ENCODE measurements at regions not wholly inside any gene's neighbourhood (a gene's known extent, or its start where the extent isn't known, plus 50 kb on each side); places are given as distances from the start of the nearest gene placed in this dataset.

- Histone ChIP-seq H3K27ac (ENCODE audit: low read depth, low read length, poor library complexity, severe bottlenecking) (no peak overlapping the region), H3K9me3 (ENCODE audit: low read length) (no peaks in the 10 kb centered on the region), H3K36me3 (ENCODE audit: insufficient read depth, low read length) (no peaks in the 10 kb centered on the region), H3K9me2 (ENCODE audit: insufficient read depth, low read length) (no peaks in the 10 kb centered on the region), H3K79me2 (ENCODE audit: insufficient read depth, low read depth, low read length) (no peaks in the 10 kb centered on the region), H3K4me2 (ENCODE audit: low read length) (no peak overlapping the region), H3K4me3 (ENCODE audit: low read depth, low read length, poor library complexity, severe bottlenecking) (no peak overlapping the region), H2AFZ (ENCODE audit: low read length) (no peak overlapping the region), H3K4me1 (ENCODE audit: insufficient read depth, low read length, poor library complexity, severe bottlenecking) (no peaks in the 10 kb centered on the region), H4K20me1 (ENCODE audit: insufficient read depth, low read length) (no peaks in the 10 kb centered on the region)
- DNase-seq (ENCODE audit: low spot score): no peak
- POLR2A ChIA-PET: no interaction called here
- CTCF ChIA-PET (ENCODE audit: unreplicated experiment): no interaction called here
- TF ChIP-seq EZH2phosphoT487 (IDR thresholded peaks at IDR 0.05; ENCODE audit: borderline replicate concordance, low read depth, low read length) (no peak), CTCF (conservative IDR thresholded peaks at IDR 0.05; ENCODE audit: low read length) (no peak)
- BruUV-seq (replicated peaks): no TSS peak
- intact Hi-C loops (cut with micrococcal nuclease; ENCODE audit: unreplicated experiment): no loop called here
These were observed 817.6 kb downstream of the TNS3 start for GRCh38 chr7:46764100-46764936.

- no peak overlapping the region for H2AFZ ChIP-seq (ENCODE audit: low read length)
- H3K4me1 ChIP-seq (ENCODE audit: insufficient read depth, low read length, poor library complexity, severe bottlenecking): no peaks in the 10 kb centered on the region
- no peaks in the 10 kb centered on the region for H3K79me2 ChIP-seq (ENCODE audit: insufficient read depth, low read depth, low read length)
- ChIA-PET CTCF (ENCODE audit: unreplicated experiment) (no interaction called here), POLR2A (interaction anchor here (0.7 kb wide), 1 partner anchor 342 kb away, joined by 3 read pairs; no protein-coding TSS in a partner anchor)
- H3K27ac ChIP-seq (ENCODE audit: low read depth, low read length, poor library complexity, severe bottlenecking): no peak overlapping the region
- no peaks in the 10 kb centered on the region for H4K20me1 ChIP-seq (ENCODE audit: insufficient read depth, low read length)
- intact Hi-C loops (cut with micrococcal nuclease; ENCODE audit: unreplicated experiment): no loop called here
- no TSS peak for BruUV-seq (replicated peaks)
- H3K36me3 ChIP-seq (ENCODE audit: insufficient read depth, low read length): no peaks in the 10 kb centered on the region
- no peaks in the 10 kb centered on the region for H3K9me3 ChIP-seq (ENCODE audit: low read length)
- H3K4me2 ChIP-seq (ENCODE audit: low read length): no peak overlapping the region
- TF ChIP-seq EZH2phosphoT487 (IDR thresholded peaks at IDR 0.05; ENCODE audit: borderline replicate concordance, low read depth, low read length): no peak
- TF ChIP-seq CTCF (conservative IDR thresholded peaks at IDR 0.05; ENCODE audit: low read length): no peak
- H3K4me3 ChIP-seq (ENCODE audit: low read depth, low read length, poor library complexity, severe bottlenecking): no peak overlapping the region
- DNase-seq (ENCODE audit: low spot score): no peak
- H3K9me2 ChIP-seq (ENCODE audit: insufficient read depth, low read length): no peaks in the 10 kb centered on the region
These were observed 818.6 kb downstream of the TNS3 start for GRCh38 chr7:46763344-46763743.

GRCh38 chr7:46759711-46760480 is 822.0 kb downstream of the TNS3 start:
- Histone ChIP-seq H3K4me1 (ENCODE audit: insufficient read depth, low read length, poor library complexity, severe bottlenecking) (no peaks in the 10 kb centered on the region), H4K20me1 (ENCODE audit: insufficient read depth, low read length) (no peaks in the 10 kb centered on the region), H3K36me3 (ENCODE audit: insufficient read depth, low read length) (no peaks in the 10 kb centered on the region), H3K9me2 (ENCODE audit: insufficient read depth, low read length) (no peaks in the 10 kb centered on the region), H3K4me3 (ENCODE audit: low read depth, low read length, poor library complexity, severe bottlenecking) (no peak overlapping the region), H3K79me2 (ENCODE audit: insufficient read depth, low read depth, low read length) (no peaks in the 10 kb centered on the region), H3K27ac (ENCODE audit: low read depth, low read length, poor library complexity, severe bottlenecking) (no peak overlapping the region), H2AFZ (ENCODE audit: low read length) (no peak overlapping the region), H3K9me3 (ENCODE audit: low read length) (no peaks in the 10 kb centered on the region), H3K4me2 (ENCODE audit: low read length) (no peak overlapping the region)
- intact Hi-C loops (cut with micrococcal nuclease; ENCODE audit: unreplicated experiment): no loop called here
- ChIA-PET POLR2A (no interaction called here), CTCF (ENCODE audit: unreplicated experiment) (no interaction called here)
- no TSS peak for BruUV-seq (replicated peaks)
- DNase-seq (ENCODE audit: low spot score): no peak
- TF ChIP-seq CTCF (conservative IDR thresholded peaks at IDR 0.05; ENCODE audit: low read length): no peak
- no peak for TF ChIP-seq EZH2phosphoT487 (IDR thresholded peaks at IDR 0.05; ENCODE audit: borderline replicate concordance, low read depth, low read length)
